ENCODE measurements at regions not wholly inside any gene's neighbourhood (a gene's known extent, or its start where the extent isn't known, plus 50 kb on each side); places are given as distances from the start of the nearest gene placed in this dataset.

- Histone ChIP-seq H3K4me3 (ENCODE audit: low read depth, low read length) (no peak overlapping the region), H3K27ac (ENCODE audit: extremely low read depth, low read depth, low read length) (no peak overlapping the region), H3K9me3 (ENCODE audit: control insufficient read depth, insufficient read depth, low read depth, low read length) (no peaks in the 10 kb centered on the region), H3K36me3 (ENCODE audit: control insufficient read depth in 2 of 2, insufficient read depth in 1 of 2, low read length in 2 of 2) (no peaks in the 10 kb centered on the region), H3K4me1 (ENCODE audit: control insufficient read depth, insufficient read depth, low read length) (no peaks in the 10 kb centered on the region)
- ChIA-PET POLR2A (no interaction called here), CTCF (interaction anchor here (0.7 kb wide), 1 partner anchor 133 kb away, joined by 7 read pairs; no protein-coding TSS in a partner anchor)
- TF ChIP-seq ZNF530 (tag by site-specific recombination; IDR thresholded peaks at IDR 0.05; ENCODE audit: low read depth) (no peak), ZFP37 (tag by site-specific recombination; IDR thresholded peaks at IDR 0.05) (no peak), ZNF843 (tag by site-specific recombination; IDR thresholded peaks at IDR 0.05) (no peak), KLF9 (tag by site-specific recombination; IDR thresholded peaks at IDR 0.05; ENCODE audit: low read depth) (no peak), ZNF518A (tag by site-specific recombination; conservative IDR thresholded peaks at IDR 0.05; ENCODE audit: low read depth) (no peak), ZNF658 (tag by site-specific recombination; IDR thresholded peaks at IDR 0.05) (no peak), ZNF2 (tag by site-specific recombination; IDR thresholded peaks at IDR 0.05) (no peak), ZNF211 (tag by site-specific recombination; IDR thresholded peaks at IDR 0.05; ENCODE audit: low read depth) (no peak), KLF7 (tag by site-specific recombination; IDR thresholded peaks at IDR 0.05; ENCODE audit: borderline replicate concordance) (no peak), ZNF362 (tag by site-specific recombination; IDR thresholded peaks at IDR 0.05) (no peak), ZNF704 (tag by site-specific recombination; IDR thresholded peaks at IDR 0.05) (no peak), SP7 (tag by site-specific recombination; IDR thresholded peaks at IDR 0.05) (no peak), REPIN1 (tag by site-specific recombination; IDR thresholded peaks at IDR 0.05; ENCODE audit: low read depth) (no peak), ZNF600 (tag by site-specific recombination; IDR thresholded peaks at IDR 0.05) (no peak), ZNF521 (tag by site-specific recombination; IDR thresholded peaks at IDR 0.05) (no peak), ZNF394 (tag by site-specific recombination; IDR thresholded peaks at IDR 0.05; ENCODE audit: borderline replicate concordance) (no peak), ZNF350 (tag by site-specific recombination; IDR thresholded peaks at IDR 0.05) (no peak), RBAK (tag by site-specific recombination; IDR thresholded peaks at IDR 0.05) (no peak), ZNF629 (tag by site-specific recombination; IDR thresholded peaks at IDR 0.05) (no peak), ZNF248 (tag by site-specific recombination; IDR thresholded peaks at IDR 0.05) (no peak)
Measured at GRCh38 chrX:101729986-101730385, 70.3 kb upstream of the ARMCX2 start.
